DND-41 (cell line): ENCODE measurements at regions not wholly inside any gene's neighbourhood (a gene's known extent, or its start where the extent isn't known, plus 50 kb on each side); places are given as distances from the start of the nearest gene placed in this dataset.

Source experiments
- ATAC-seq: fragments of 200-7000 bp; cut with Tn5 transposase; 3 replicates; pipeline ENCODE4 v1.9.1; 2021; ENCODE audit warnings: low read depth; ENCODE audit not compliant: insufficient read depth
- DNase-seq: peaks from one replicate; pipeline ENCODE4 v3.0.0-alpha.2; 2020
- H2AFZ ChIP-seq: 2 replicates; pipeline ENCODE4 v1.6.0; 2012; ENCODE audit warnings: low read depth, low read length
- H3K27ac ChIP-seq: 2 replicates; pipeline ENCODE4 v1.5.1; 2012; ENCODE audit warnings: low read length, inconsistent platforms
- H3K27me3 ChIP-seq: fragments of 200-600 bp; sonication (generic); 2 replicates; pipeline ENCODE4 v1.6.0; 2012; ENCODE audit warnings: low read length, mild to moderate bottlenecking, inconsistent platforms; ENCODE audit not compliant: insufficient read depth, poor library complexity
- H3K36me3 ChIP-seq: 2 replicates; pipeline ENCODE4 v1.5.1; 2012; ENCODE audit warnings: low read length, inconsistent platforms; ENCODE audit not compliant: insufficient read depth
- H3K4me1 ChIP-seq: 2 replicates; pipeline ENCODE4 v1.5.1; 2012; ENCODE audit warnings: mild to moderate bottlenecking, low read length; ENCODE audit not compliant: insufficient read depth
- H3K4me2 ChIP-seq: 2 replicates; pipeline ENCODE4 v1.6.0; 2012; ENCODE audit warnings: mild to moderate bottlenecking, moderate library complexity, low read length, inconsistent platforms; ENCODE audit not compliant: insufficient read depth
- H3K4me3 ChIP-seq, 2 experiments: fragments of 200-600 bp in 1 of 2; shearing (Covaris generic) in 1 of 2; 2 replicates each; pipeline ENCODE4 v1.5.1; 2012 to 2016; ENCODE audit warnings: inconsistent platforms in 2 of 2, low read length in 2 of 2, mild to moderate bottlenecking in 2 of 2, low read depth in 1 of 2, moderate library complexity in 1 of 2
- H3K79me2 ChIP-seq: 2 replicates; pipeline ENCODE4 v1.6.0; 2012; ENCODE audit warnings: low read length, inconsistent platforms; ENCODE audit not compliant: insufficient read depth
- H3K9ac ChIP-seq: 2 replicates; pipeline ENCODE4 v1.6.0; 2012; ENCODE audit warnings: low read depth, mild to moderate bottlenecking, inconsistent platforms, low read length, moderate library complexity
- H3K9me3 ChIP-seq: 2 replicates; pipeline ENCODE4 v1.5.1; 2012; ENCODE audit warnings: low read length, moderate library complexity, mild to moderate bottlenecking, inconsistent platforms; ENCODE audit not compliant: insufficient read depth, severe bottlenecking
- H4K20me1 ChIP-seq: 2 replicates; pipeline ENCODE4 v1.6.0; 2012; ENCODE audit warnings: low read length; ENCODE audit not compliant: insufficient read depth
- EZH2 ChIP-seq: IDR thresholded peaks from 3 replicates; pipeline ENCODE4 v1.6.1; 2012; ENCODE audit warnings: borderline replicate concordance, low read depth, mild to moderate bottlenecking, moderate library complexity, low read length, inconsistent platforms; ENCODE audit not compliant: severe bottlenecking
- TF ChIP-seq, protein P1 (sequence below): IDR thresholded peaks from 2 replicates; pipeline ENCODE4 v1.5.1; 2012; ENCODE audit warnings: borderline replicate concordance, low read length, moderate library complexity, mild to moderate bottlenecking; ENCODE audit not compliant: poor library complexity, severe bottlenecking; ENCODE audit errors: extremely low read depth

DNA sequence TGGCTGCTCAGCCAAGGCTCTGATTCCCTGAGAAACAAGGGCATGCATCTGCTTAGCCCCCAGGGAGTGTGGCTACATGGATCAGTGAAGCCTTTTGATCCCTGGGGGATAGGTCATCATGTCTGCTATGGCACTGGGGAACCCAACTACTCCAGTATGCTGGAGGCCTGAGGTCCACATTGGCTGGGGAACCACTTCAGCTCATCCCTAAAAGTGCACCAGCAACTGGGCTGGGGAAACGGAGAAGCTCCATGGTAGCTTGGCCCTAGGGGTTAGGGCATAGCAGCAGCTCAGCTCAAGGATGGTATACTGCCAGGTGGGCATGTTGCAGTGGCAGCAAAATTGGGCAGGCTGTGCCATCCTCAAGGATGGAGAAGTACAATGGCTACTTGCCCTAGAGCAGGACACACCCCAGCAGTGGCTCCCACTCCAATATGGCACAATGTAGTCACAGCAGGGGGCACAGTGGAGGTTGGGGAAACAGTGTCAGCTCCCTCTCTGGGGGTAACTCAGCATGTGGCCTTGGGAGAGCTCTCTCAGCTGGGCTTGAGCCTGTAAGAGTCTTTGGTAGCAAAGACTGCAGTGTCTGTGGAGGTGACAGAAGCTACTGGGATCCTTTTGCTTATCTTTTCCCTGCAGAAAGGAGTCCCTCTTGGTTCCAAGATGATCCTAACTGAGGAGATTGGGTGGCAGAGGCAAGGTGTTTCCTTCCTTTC is 111.5 kb upstream of the FSTL4 start:
- Histone ChIP-seq H4K20me1 (no peaks in the 10 kb centered on the region), H3K79me2 (no peaks in the 10 kb centered on the region), H3K4me1 (no peaks in the 10 kb centered on the region), H2AFZ (no peak overlapping the region), H3K27ac (no peak overlapping the region), H3K4me3 (no peak overlapping the region), H3K9me3 (peaks cover 7% of the 10 kb centered on the region), H3K4me2 (no peak overlapping the region), H3K9ac (no peak overlapping the region), H3K36me3 (no peaks in the 10 kb centered on the region), H3K27me3 (no peaks in the 10 kb centered on the region)
- ATAC-seq (no peak), DNase-seq (no peak)
- TF ChIP-seq EZH2 = no peak
- TF ChIP-seq, protein P1, sequence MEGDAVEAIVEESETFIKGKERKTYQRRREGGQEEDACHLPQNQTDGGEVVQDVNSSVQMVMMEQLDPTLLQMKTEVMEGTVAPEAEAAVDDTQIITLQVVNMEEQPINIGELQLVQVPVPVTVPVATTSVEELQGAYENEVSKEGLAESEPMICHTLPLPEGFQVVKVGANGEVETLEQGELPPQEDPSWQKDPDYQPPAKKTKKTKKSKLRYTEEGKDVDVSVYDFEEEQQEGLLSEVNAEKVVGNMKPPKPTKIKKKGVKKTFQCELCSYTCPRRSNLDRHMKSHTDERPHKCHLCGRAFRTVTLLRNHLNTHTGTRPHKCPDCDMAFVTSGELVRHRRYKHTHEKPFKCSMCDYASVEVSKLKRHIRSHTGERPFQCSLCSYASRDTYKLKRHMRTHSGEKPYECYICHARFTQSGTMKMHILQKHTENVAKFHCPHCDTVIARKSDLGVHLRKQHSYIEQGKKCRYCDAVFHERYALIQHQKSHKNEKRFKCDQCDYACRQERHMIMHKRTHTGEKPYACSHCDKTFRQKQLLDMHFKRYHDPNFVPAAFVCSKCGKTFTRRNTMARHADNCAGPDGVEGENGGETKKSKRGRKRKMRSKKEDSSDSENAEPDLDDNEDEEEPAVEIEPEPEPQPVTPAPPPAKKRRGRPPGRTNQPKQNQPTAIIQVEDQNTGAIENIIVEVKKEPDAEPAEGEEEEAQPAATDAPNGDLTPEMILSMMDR = no peak

DNA sequence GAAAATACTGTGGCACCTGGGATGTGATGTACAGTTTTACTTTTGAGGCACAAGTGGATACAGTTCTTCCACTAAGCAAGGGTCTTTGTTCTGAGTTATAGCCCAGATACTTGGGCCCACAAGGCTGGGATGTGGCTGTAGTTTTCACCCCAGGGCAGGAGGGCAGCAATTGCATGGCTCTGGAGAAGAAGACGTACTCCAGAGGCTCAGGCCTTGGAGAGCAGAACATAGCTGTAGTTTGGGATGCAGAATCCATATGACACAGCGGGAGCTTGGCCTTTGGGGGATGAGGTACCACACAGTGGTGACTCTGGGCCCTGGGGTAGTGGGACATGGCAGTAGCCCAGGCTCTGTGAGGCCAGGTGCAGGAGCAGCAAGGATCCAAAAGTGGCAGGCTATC is 110.8 kb upstream of the FSTL4 start:
- no peak overlapping the region for H3K9ac ChIP-seq
- ATAC-seq (no peak), DNase-seq (no peak)
- no peaks in the 10 kb centered on the region for H4K20me1 ChIP-seq
- no peaks in the 10 kb centered on the region for H3K4me1 ChIP-seq
- H3K79me2 ChIP-seq = no peaks in the 10 kb centered on the region
- TF ChIP-seq, protein P1 = no peak
- no peak for TF ChIP-seq EZH2
- H3K4me3 ChIP-seq = no peak overlapping the region
- H3K36me3 ChIP-seq = no peaks in the 10 kb centered on the region
- peaks cover 7% of the 10 kb centered on the region for H3K9me3 ChIP-seq
- H2AFZ ChIP-seq = no peak overlapping the region
- no peak overlapping the region for H3K4me2 ChIP-seq
- no peak overlapping the region for H3K27ac ChIP-seq
- no peaks in the 10 kb centered on the region for H3K27me3 ChIP-seq

DNA sequence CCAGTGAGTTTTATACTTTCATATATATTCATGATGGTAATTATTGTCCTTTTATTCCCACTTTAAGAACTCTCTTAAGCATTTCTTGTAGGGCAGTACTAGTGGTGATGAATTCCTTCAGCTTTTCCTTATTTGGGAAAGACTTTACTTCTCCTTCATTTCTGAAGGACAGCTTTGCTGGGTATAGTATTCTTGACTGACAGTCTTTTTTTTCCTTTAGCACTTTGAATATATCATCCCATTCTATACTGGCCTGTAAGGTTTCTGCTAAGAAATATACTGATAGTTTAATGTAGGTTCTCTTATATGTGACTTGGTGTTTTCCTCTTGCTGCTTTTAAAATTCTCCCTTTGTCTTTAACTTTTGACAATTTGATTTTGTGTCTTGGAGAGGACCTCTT is 109.0 kb upstream of the FSTL4 start:
- H2AFZ ChIP-seq = no peak overlapping the region
- no peak overlapping the region for H3K27ac ChIP-seq
- no peak for ATAC-seq
- no peaks in the 10 kb centered on the region for H3K36me3 ChIP-seq
- H3K79me2 ChIP-seq = no peaks in the 10 kb centered on the region
- no peak overlapping the region for H3K4me2 ChIP-seq
- peaks cover 7% of the 10 kb centered on the region for H3K9me3 ChIP-seq
- TF ChIP-seq EZH2 = no peak
- TF ChIP-seq, protein P1 = no peak
- H3K27me3 ChIP-seq = no peaks in the 10 kb centered on the region
- H3K4me3 ChIP-seq = no peak overlapping the region
- H3K9ac ChIP-seq = no peak overlapping the region
- no peak for DNase-seq
- H4K20me1 ChIP-seq = no peaks in the 10 kb centered on the region
- H3K4me1 ChIP-seq = no peaks in the 10 kb centered on the region

DNA sequence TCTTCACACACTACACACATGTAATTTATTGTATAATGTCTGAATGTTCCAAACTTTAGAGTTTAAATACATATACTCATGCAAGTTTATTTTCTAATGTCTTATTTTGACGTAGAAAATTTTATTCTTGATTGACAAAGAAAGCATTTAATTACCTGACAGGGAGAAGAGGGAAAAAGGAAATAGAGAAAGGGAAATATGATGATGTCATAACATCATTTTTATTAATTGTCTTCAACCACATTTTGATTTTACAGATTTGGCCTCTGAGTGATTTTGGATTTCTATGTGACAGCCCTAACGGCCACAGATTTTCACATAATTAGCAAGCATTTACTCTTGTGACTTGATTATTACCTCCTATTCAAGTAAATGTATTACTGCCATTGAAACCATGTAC is 106.1 kb upstream of the FSTL4 start:
- no peak for DNase-seq
- H3K27me3 ChIP-seq = no peaks in the 10 kb centered on the region
- ATAC-seq = no peak
- no peak overlapping the region for H3K4me2 ChIP-seq
- H4K20me1 ChIP-seq = no peaks in the 10 kb centered on the region
- no peaks in the 10 kb centered on the region for H3K36me3 ChIP-seq
- no peak overlapping the region for H3K27ac ChIP-seq
- H3K79me2 ChIP-seq = no peaks in the 10 kb centered on the region
- H3K9ac ChIP-seq = no peak overlapping the region
- no peak overlapping the region for H2AFZ ChIP-seq
- no peaks in the 10 kb centered on the region for H3K4me1 ChIP-seq
- TF ChIP-seq, protein P1 = no peak
- no peak for TF ChIP-seq EZH2
- peaks cover 7% of the 10 kb centered on the region for H3K9me3 ChIP-seq
- no peak overlapping the region for H3K4me3 ChIP-seq
